Keratinocyte (primary cell): ENCODE measurements at regions not wholly inside any gene's neighbourhood (a gene's known extent, or its start where the extent isn't known, plus 50 kb on each side); places are given as distances from the start of the nearest gene placed in this dataset.

Experiments
- DNase-seq: peaks from one replicate; pipeline ENCODE4 v3.0.0-alpha.2; 2011; ENCODE audit warnings: low read depth, missing footprints, low spot score
- FAIRE-seq: peaks from 2 replicates; lab custom pipeline; 2011; peaks lifted over from hg19 to GRCh38; lab: Jason Lieb, UNC
- H2AFZ ChIP-seq: 2 replicates; pipeline ENCODE4 v1.6.0; 2012; ENCODE audit warnings: low read length, control low read depth, inconsistent platforms; ENCODE audit not compliant: control insufficient read depth
- H3K27ac ChIP-seq: 2 replicates; pipeline ENCODE4 v1.5.1; 2011; ENCODE audit warnings: low read length; ENCODE audit not compliant: control insufficient read depth, insufficient read depth
- H3K27me3 ChIP-seq: 3 replicates; pipeline ENCODE4 v1.6.0; 2011; ENCODE audit warnings: low read length; ENCODE audit not compliant: control insufficient read depth, insufficient read depth; ENCODE audit errors: extremely low read depth
- H3K36me3 ChIP-seq, 2 experiments: 2 replicates in 1 of 2; 3 replicates in 1 of 2; pipeline ENCODE4 v1.5.1; 2011; ENCODE audit warnings: low read length in 2 of 2, mild to moderate bottlenecking in 1 of 2; ENCODE audit not compliant: control insufficient read depth in 2 of 2, insufficient read depth in 2 of 2; ENCODE audit errors: extremely low read depth in 1 of 2
- H3K4me1 ChIP-seq: 3 replicates; pipeline ENCODE4 v1.5.1; 2011; ENCODE audit warnings: low read length; ENCODE audit not compliant: control insufficient read depth, insufficient read depth; ENCODE audit errors: extremely low read depth
- H3K4me2 ChIP-seq: 3 replicates; pipeline ENCODE4 v1.6.0; 2011; ENCODE audit warnings: low read depth, low read length; ENCODE audit not compliant: control insufficient read depth, insufficient read depth; ENCODE audit errors: extremely low read depth
- H3K4me3 ChIP-seq, 3 experiments: fragments of 200-600 bp in 1 of 3; sonication (generic) in 1 of 3; 2 replicates in 2 of 3; 3 replicates in 1 of 3; pipeline ENCODE4 v1.5.1; 2011 to 2016; ENCODE audit warnings: low read length in 3 of 3, mild to moderate bottlenecking in 3 of 3, control low read depth in 2 of 3, inconsistent platforms in 1 of 3, low read depth in 1 of 3, mixed read lengths in 1 of 3, mixed run types in 1 of 3, moderate library complexity in 1 of 3; ENCODE audit not compliant: control insufficient read depth in 2 of 3, insufficient read depth in 2 of 3; ENCODE audit errors: extremely low read depth in 1 of 3
- H3K79me2 ChIP-seq: 2 replicates; pipeline ENCODE4 v1.6.0; 2012; ENCODE audit warnings: low read length; ENCODE audit not compliant: control insufficient read depth, insufficient read depth
- H3K9ac ChIP-seq: 3 replicates; pipeline ENCODE4 v1.6.0; 2011; ENCODE audit warnings: low read length; ENCODE audit not compliant: control insufficient read depth, insufficient read depth; ENCODE audit errors: extremely low read depth
- H3K9me1 ChIP-seq: 3 replicates; pipeline ENCODE4 v1.6.0; 2011; ENCODE audit warnings: low read length; ENCODE audit not compliant: control insufficient read depth, insufficient read depth; ENCODE audit errors: extremely low read depth
- H3K9me3 ChIP-seq: 2 replicates; pipeline ENCODE4 v1.5.1; 2012; ENCODE audit warnings: low read depth, low read length; ENCODE audit not compliant: control insufficient read depth
- H4K20me1 ChIP-seq: 3 replicates; pipeline ENCODE4 v1.6.0; 2011; ENCODE audit warnings: low read length; ENCODE audit not compliant: control insufficient read depth, insufficient read depth; ENCODE audit errors: extremely low read depth
- EZH2 ChIP-seq: IDR thresholded peaks from one replicate; pipeline ENCODE4 v1.6.1; 2012; ENCODE audit warnings: inconsistent platforms, mild to moderate bottlenecking, low read length, moderate library complexity
- dilution Hi-C: fragments of 300-500 bp; cut with MboI; formaldehyde crosslinking; loops from one replicate; pipeline ENCODE4 v1.7.0; 2020; ENCODE audit warnings: low sequenced_read_pairs; ENCODE audit not compliant: extremely low pct_ligation_motif_present
- TF ChIP-seq, protein P1 (sequence below), 3 experiments: IDR thresholded peaks in 1 of 3; conservative IDR thresholded peaks in 1 of 3; optimal IDR thresholded peaks in 1 of 3; 2 replicates in 2 of 3; 3 replicates in 1 of 3; pipeline versions ENCODE3 to v1.5.1; 2011; ENCODE audit warnings: low read length in 3 of 3, mild to moderate bottlenecking in 3 of 3, moderate library complexity in 2 of 3, control low read depth in 1 of 3, inconsistent platforms in 1 of 3; ENCODE audit not compliant: insufficient read depth in 2 of 3; ENCODE audit errors: extremely low read depth in 1 of 3

DNA sequence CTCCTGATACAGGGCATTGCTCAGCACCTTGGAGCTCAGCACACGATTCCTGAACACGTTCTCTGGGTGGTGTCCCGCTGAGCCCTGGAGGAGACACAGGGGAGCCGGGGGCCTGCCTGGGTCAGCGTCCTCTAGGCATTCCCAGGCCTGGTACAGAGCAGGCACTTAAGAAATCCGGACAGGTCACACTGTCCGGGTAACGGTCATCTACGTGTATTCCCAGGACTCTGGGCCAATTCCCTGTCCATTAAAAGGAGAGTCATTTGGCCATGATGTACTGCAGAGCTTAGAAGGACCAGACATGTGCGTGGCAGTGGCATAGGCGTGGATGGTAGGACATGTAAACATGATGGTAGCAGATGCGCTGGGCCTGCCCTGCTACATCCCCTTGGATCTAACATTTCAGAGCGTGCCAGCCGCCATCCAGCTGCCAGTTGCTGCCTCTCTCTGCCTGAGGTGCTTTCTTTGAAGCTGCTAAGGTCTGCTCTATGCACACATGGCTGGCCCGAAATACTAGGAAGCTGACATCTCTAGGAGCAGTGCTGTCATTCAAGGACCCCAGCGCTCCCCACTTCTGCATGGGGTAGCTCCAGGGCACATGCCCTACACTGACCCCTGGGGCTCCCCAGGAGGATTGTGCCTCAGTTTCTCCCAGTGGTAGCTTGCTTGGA is 273.1 kb upstream of the RTL1 start:
- Histone ChIP-seq H3K4me1 (no peaks in the 10 kb centered on the region), H3K27me3 (no peaks in the 10 kb centered on the region), H3K27ac (no peak overlapping the region), H2AFZ (no peak overlapping the region), H3K4me2 (no peak overlapping the region), H3K4me3 (no peak overlapping the region), H3K79me2 (no peaks in the 10 kb centered on the region), H3K9me3 (peaks cover 18% of the 10 kb centered on the region), H4K20me1 (no peaks in the 10 kb centered on the region), H3K36me3 (no peaks in the 10 kb centered on the region), H3K9ac (no peak overlapping the region), H3K9me1 (no peaks in the 10 kb centered on the region)
- DNase-seq (no peak), FAIRE-seq (no peak)
- TF ChIP-seq, protein P1, sequence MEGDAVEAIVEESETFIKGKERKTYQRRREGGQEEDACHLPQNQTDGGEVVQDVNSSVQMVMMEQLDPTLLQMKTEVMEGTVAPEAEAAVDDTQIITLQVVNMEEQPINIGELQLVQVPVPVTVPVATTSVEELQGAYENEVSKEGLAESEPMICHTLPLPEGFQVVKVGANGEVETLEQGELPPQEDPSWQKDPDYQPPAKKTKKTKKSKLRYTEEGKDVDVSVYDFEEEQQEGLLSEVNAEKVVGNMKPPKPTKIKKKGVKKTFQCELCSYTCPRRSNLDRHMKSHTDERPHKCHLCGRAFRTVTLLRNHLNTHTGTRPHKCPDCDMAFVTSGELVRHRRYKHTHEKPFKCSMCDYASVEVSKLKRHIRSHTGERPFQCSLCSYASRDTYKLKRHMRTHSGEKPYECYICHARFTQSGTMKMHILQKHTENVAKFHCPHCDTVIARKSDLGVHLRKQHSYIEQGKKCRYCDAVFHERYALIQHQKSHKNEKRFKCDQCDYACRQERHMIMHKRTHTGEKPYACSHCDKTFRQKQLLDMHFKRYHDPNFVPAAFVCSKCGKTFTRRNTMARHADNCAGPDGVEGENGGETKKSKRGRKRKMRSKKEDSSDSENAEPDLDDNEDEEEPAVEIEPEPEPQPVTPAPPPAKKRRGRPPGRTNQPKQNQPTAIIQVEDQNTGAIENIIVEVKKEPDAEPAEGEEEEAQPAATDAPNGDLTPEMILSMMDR (optimal IDR thresholded peaks at IDR 0.05 in 1 of 3, IDR thresholded peaks at IDR 0.05 in 1 of 3, conservative IDR thresholded peaks at IDR 0.05 in 1 of 3; ENCODE audit: extremely low read depth in 1 of 3, insufficient read depth in 2 of 3, low read length in 3 of 3), result no peak
- no peak for TF ChIP-seq EZH2
- dilution Hi-C loops, result no loop called here

DNA sequence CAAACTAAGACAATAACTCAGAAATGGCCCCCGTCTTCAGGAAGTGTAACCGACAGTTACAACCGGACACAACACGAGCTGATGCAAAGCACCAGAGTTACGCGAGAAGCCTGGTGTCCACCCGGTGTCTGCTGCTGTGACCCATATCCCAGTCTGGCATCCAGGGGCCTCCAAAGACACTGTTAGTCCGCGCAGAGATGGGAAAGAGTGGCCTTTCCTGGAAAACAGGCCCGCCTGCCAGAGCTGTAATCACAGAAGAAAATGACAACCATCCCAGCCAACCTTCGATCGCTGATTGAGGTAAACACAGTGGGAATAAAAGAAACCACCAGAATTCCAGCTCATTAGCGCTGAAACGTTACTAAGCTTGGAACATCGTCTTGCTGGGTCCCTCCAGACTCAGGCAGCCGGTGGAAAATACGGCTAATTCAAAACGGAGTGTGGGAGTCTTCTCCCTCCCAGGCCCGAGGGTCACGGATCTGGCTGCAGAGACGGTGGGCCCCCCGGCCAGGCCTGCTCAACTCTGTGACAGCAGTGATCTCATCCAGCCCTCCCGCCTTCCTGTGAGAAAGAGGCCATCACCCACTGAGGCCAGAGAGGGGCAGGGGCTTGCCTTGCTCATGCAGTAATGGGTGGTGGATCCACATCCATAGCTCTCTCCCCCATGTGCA is 273.9 kb upstream of the RTL1 start:
- no peak overlapping the region for H3K4me3 ChIP-seq
- H3K4me1 ChIP-seq, result no peaks in the 10 kb centered on the region
- no peak overlapping the region for H2AFZ ChIP-seq
- H3K9ac ChIP-seq, result no peak overlapping the region
- DNase-seq (no peak), FAIRE-seq (no peak)
- H3K27ac ChIP-seq, result no peak overlapping the region
- H3K9me3 ChIP-seq, result peaks cover 18% of the 10 kb centered on the region
- no peaks in the 10 kb centered on the region for H3K79me2 ChIP-seq
- TF ChIP-seq, protein P1 (optimal IDR thresholded peaks at IDR 0.05 in 1 of 3, IDR thresholded peaks at IDR 0.05 in 1 of 3, conservative IDR thresholded peaks at IDR 0.05 in 1 of 3; ENCODE audit: extremely low read depth in 1 of 3, insufficient read depth in 2 of 3, low read length in 3 of 3), result no peak
- TF ChIP-seq EZH2, result no peak
- no peaks in the 10 kb centered on the region for H3K27me3 ChIP-seq
- no peaks in the 10 kb centered on the region for H3K36me3 ChIP-seq
- H3K9me1 ChIP-seq, result no peaks in the 10 kb centered on the region
- no peak overlapping the region for H3K4me2 ChIP-seq
- no peaks in the 10 kb centered on the region for H4K20me1 ChIP-seq
- dilution Hi-C loops, result no loop called here
